HL-60 (cell line): ENCODE measurements at regions not wholly inside any gene's neighbourhood (a gene's known extent, or its start where the extent isn't known, plus 50 kb on each side); places are given as distances from the start of the nearest gene placed in this dataset.

Experiments used
- DNase-seq, 2 experiments: peaks; one replicate each; pipeline ENCODE4 v3.0.0-alpha.2; 2010 to 2020; ENCODE audit warnings: low read depth in 1 of 2, low spot score in 1 of 2
- H3K27ac ChIP-seq: fragments of 250-450 bp; sonication (Bioruptor Pico); replicated peaks from 2 replicates; pipeline ENCODE4 v1.5.1; 2020; ENCODE audit warnings: mild to moderate bottlenecking, moderate library complexity
- H3K27me3 ChIP-seq: fragments of 250-450 bp; sonication (Bioruptor Pico); 2 replicates; pipeline ENCODE4 v1.5.1; 2021; ENCODE audit warnings: mild to moderate bottlenecking, moderate library complexity; ENCODE audit not compliant: insufficient read depth, poor library complexity, severe bottlenecking
- H3K4me3 ChIP-seq: replicated peaks from 2 replicates; pipeline ENCODE4 v1.5.1; 2011; ENCODE audit warnings: mild to moderate bottlenecking, control low read depth, low read length; ENCODE audit not compliant: insufficient read depth
- GABPA ChIP-seq: IDR thresholded peaks from 2 replicates; pipeline ENCODE4 v1.6.1; 2012; ENCODE audit warnings: low read depth
- POLR2AphosphoS5 ChIP-seq: IDR thresholded peaks from 2 replicates; pipeline ENCODE4 v1.6.1; 2012; ENCODE audit warnings: low read depth
- SPI1 ChIP-seq: IDR thresholded peaks from 2 replicates; pipeline ENCODE4 v1.6.1; 2012; ENCODE audit warnings: low read depth, mild to moderate bottlenecking, borderline replicate concordance
- TF ChIP-seq, protein P1 (sequence below): IDR thresholded peaks from one replicate; pipeline ENCODE4 v1.5.1; 2011; ENCODE audit warnings: low read length, control low read depth, inconsistent platforms; ENCODE audit not compliant: insufficient read depth
- TF ChIP-seq, protein P2 (sequence below): IDR thresholded peaks from 2 replicates; pipeline ENCODE4 v1.6.1; 2012; ENCODE audit warnings: low read depth; ENCODE audit not compliant: insufficient replicate concordance

DNA sequence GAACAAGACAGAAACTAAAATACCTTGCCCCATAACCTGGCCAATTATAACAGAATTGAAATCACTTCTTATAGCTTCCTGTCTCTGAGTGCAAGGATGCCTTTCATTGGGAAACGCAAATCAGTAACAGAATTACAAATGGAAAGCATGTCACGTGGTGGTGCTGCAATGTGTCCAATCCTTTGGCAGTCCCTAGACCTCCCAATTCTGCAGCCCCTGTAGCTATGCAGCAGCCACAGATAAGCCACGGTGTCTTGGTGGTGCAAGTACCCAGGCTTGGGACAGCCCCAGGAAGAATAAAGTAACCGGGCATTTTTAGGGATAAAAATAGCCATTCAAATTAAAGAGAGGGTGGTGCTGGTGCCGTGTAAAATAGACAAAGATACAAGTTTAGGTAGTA, 134.6 kb upstream of the CCN2 start:
- TF ChIP-seq POLR2AphosphoS5 (no peak), SPI1 (no peak), GABPA (no peak)
- TF ChIP-seq, protein P1, sequence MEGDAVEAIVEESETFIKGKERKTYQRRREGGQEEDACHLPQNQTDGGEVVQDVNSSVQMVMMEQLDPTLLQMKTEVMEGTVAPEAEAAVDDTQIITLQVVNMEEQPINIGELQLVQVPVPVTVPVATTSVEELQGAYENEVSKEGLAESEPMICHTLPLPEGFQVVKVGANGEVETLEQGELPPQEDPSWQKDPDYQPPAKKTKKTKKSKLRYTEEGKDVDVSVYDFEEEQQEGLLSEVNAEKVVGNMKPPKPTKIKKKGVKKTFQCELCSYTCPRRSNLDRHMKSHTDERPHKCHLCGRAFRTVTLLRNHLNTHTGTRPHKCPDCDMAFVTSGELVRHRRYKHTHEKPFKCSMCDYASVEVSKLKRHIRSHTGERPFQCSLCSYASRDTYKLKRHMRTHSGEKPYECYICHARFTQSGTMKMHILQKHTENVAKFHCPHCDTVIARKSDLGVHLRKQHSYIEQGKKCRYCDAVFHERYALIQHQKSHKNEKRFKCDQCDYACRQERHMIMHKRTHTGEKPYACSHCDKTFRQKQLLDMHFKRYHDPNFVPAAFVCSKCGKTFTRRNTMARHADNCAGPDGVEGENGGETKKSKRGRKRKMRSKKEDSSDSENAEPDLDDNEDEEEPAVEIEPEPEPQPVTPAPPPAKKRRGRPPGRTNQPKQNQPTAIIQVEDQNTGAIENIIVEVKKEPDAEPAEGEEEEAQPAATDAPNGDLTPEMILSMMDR: no peak
- TF ChIP-seq, protein P2, sequence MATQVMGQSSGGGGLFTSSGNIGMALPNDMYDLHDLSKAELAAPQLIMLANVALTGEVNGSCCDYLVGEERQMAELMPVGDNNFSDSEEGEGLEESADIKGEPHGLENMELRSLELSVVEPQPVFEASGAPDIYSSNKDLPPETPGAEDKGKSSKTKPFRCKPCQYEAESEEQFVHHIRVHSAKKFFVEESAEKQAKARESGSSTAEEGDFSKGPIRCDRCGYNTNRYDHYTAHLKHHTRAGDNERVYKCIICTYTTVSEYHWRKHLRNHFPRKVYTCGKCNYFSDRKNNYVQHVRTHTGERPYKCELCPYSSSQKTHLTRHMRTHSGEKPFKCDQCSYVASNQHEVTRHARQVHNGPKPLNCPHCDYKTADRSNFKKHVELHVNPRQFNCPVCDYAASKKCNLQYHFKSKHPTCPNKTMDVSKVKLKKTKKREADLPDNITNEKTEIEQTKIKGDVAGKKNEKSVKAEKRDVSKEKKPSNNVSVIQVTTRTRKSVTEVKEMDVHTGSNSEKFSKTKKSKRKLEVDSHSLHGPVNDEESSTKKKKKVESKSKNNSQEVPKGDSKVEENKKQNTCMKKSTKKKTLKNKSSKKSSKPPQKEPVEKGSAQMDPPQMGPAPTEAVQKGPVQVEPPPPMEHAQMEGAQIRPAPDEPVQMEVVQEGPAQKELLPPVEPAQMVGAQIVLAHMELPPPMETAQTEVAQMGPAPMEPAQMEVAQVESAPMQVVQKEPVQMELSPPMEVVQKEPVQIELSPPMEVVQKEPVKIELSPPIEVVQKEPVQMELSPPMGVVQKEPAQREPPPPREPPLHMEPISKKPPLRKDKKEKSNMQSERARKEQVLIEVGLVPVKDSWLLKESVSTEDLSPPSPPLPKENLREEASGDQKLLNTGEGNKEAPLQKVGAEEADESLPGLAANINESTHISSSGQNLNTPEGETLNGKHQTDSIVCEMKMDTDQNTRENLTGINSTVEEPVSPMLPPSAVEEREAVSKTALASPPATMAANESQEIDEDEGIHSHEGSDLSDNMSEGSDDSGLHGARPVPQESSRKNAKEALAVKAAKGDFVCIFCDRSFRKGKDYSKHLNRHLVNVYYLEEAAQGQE: no peak
- no peak for DNase-seq
- Histone ChIP-seq H3K27me3 (no peaks in the 10 kb centered on the region), H3K4me3 (no peak overlapping the region), H3K27ac (no peak overlapping the region)

DNA sequence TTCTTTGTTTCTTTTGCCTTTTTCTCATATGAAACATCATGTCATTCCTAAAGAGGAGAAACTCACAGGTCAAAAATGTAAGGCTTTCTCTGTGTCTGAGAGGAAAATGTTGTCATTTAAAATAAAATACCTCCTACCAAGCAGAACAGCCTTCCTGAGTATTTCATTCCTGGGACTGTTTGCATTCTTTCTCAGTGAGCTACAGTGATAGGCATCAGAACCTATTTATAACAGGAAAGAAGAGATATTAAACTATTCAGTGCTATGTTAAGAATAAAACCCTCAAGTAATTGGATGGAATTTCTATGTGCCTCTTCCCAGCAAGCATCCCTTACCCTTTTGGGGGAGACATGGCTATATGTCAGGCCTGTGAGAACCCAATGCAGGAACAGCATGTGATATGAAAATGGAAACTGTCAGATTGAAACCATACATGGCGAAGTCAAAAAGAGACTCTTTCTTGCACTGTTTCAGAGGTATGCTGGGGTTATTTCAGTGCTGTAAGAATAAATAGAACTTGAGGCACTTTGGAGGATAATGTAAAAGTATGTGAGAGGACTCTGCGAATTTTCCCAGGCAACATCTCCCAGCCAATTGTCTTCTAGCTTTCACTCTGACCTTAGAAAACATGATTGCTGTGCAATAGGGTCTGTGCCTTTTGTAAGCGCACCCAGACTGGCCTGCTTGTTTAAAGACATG, 133.8 kb upstream of the CCN2 start:
- no peak overlapping the region for H3K27ac ChIP-seq
- no peak for DNase-seq
- no peak overlapping the region for H3K4me3 ChIP-seq
- no peak for TF ChIP-seq GABPA
- TF ChIP-seq, protein P1: no peak
- no peaks in the 10 kb centered on the region for H3K27me3 ChIP-seq

DNA sequence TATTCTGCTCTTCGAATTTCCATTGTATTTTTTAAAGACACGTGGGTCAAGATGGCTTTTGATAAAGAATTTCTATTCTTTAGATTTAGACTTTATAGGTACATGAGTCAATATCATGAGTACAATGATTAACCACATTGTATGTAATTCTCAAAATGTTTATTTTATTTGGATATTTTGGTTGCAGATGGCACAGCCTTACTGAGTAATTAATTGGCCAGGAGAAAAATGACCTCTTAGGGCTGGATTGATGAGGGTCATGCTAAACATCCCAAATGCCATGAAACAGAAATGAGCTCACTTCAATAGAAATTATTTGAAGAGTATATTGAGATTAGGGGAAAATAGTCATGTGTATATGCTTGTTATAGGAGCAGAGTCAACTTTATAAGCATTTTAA, 131.2 kb upstream of the CCN2 start:
- TF ChIP-seq, protein P2: no peak
- TF ChIP-seq POLR2AphosphoS5 (no peak), SPI1 (no peak), GABPA (no peak)
- TF ChIP-seq, protein P1: no peak
- Histone ChIP-seq H3K27me3 (no peaks in the 10 kb centered on the region), H3K4me3 (no peak overlapping the region), H3K27ac (no peak overlapping the region)
- DNase-seq: no peak

GRCh38 chr6:132081338-132081737, 130.2 kb upstream of the CCN2 start:
- H3K27ac ChIP-seq: no peak overlapping the region

More at GRCh38 chr6:132081338-132081737, 130.2 kb upstream of the CCN2 start:
- TF ChIP-seq, protein P1: no peak
- H3K4me3 ChIP-seq: no peak overlapping the region
- H3K27me3 ChIP-seq: no peaks in the 10 kb centered on the region
- DNase-seq: no peak
